NB4 (cell line): ENCODE measurements at regions not wholly inside any gene's neighbourhood (a gene's known extent, or its start where the extent isn't known, plus 50 kb on each side); places are given as distances from the start of the nearest gene placed in this dataset.

Source experiments
- MYC ChIP-seq: IDR thresholded peaks from 2 replicates; pipeline ENCODE4 v1.6.1; 2011; ENCODE audit warnings: low read depth, low read length
- POLR2A ChIP-seq: IDR thresholded peaks from 2 replicates; pipeline ENCODE4 v1.6.1; 2011; ENCODE audit warnings: mild to moderate bottlenecking; ENCODE audit not compliant: insufficient read length; ENCODE audit errors: extremely low read depth
- TF ChIP-seq, protein P1 (sequence below): IDR thresholded peaks from one replicate; pipeline ENCODE4 v1.5.1; 2012; ENCODE audit warnings: low read depth, low read length
- TF ChIP-seq, protein P2 (sequence below): IDR thresholded peaks from 2 replicates; pipeline ENCODE4 v1.6.1; 2011; ENCODE audit warnings: low read depth, low read length

- TF ChIP-seq, protein P1, sequence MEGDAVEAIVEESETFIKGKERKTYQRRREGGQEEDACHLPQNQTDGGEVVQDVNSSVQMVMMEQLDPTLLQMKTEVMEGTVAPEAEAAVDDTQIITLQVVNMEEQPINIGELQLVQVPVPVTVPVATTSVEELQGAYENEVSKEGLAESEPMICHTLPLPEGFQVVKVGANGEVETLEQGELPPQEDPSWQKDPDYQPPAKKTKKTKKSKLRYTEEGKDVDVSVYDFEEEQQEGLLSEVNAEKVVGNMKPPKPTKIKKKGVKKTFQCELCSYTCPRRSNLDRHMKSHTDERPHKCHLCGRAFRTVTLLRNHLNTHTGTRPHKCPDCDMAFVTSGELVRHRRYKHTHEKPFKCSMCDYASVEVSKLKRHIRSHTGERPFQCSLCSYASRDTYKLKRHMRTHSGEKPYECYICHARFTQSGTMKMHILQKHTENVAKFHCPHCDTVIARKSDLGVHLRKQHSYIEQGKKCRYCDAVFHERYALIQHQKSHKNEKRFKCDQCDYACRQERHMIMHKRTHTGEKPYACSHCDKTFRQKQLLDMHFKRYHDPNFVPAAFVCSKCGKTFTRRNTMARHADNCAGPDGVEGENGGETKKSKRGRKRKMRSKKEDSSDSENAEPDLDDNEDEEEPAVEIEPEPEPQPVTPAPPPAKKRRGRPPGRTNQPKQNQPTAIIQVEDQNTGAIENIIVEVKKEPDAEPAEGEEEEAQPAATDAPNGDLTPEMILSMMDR: no peak
- TF ChIP-seq POLR2A (no peak), MYC (no peak)
- TF ChIP-seq, protein P2, sequence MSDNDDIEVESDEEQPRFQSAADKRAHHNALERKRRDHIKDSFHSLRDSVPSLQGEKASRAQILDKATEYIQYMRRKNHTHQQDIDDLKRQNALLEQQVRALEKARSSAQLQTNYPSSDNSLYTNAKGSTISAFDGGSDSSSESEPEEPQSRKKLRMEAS: no peak
Observed at GRCh38 chr12:19880076-19880475, 440.8 kb downstream of the AEBP2 start.
